Transverse colon (tissue), 4 donors: ENCODE measurements at regions not wholly inside any gene's neighbourhood (a gene's known extent, or its start where the extent isn't known, plus 50 kb on each side); places are given as distances from the start of the nearest gene placed in this dataset.
A peak's percentile ranks its signal among the peaks of the same experiment; 100 is the strongest.

Source experiments
- DNase-seq: peaks from one replicate; pipeline ENCODE4 v3.0.0-alpha.2; 2019
- H3K27ac ChIP-seq, 4 donors: fragments of 200-600 bp; sonication (generic); 2 replicates each; pipeline ENCODE4 v1.5.1; 2016 to 2018; ENCODE audit warnings: inconsistent platforms in 4 of 4
- H3K27me3 ChIP-seq: fragments of 200-600 bp; sonication (generic); 2 replicates; pipeline ENCODE4 v1.5.1; 2017; ENCODE audit warnings: inconsistent platforms
- H3K36me3 ChIP-seq, 4 donors: fragments of 200-600 bp; sonication (generic); 2 replicates each; pipeline ENCODE4 v1.5.1; 2017 to 2019; ENCODE audit warnings: inconsistent platforms in 4 of 4
- H3K4me1 ChIP-seq, 4 donors: fragments of 200-600 bp; sonication (generic); 2 replicates each; pipeline ENCODE4 v1.5.1; 2017 to 2020; ENCODE audit warnings: inconsistent platforms in 4 of 4
- H3K4me3 ChIP-seq, 4 donors: fragments of 200-600 bp; sonication (generic); 1 replicate in 1 of 4; 2 replicates in 3 of 4; pipeline versions ENCODE4 v1.5.1 to v1.6.1; 2017 to 2019; ENCODE audit warnings: inconsistent platforms in 4 of 4
- H3K9me3 ChIP-seq, 2 donors: fragments of 200-600 bp; sonication (generic); 2 replicates each; pipeline ENCODE4 v1.5.1; 2017 to 2019; ENCODE audit warnings: inconsistent platforms in 2 of 2
- EP300 ChIP-seq: sonication (generic); formaldehyde crosslinking; IDR thresholded peaks from one replicate; pipeline ENCODE4 v1.6.1; 2017; ENCODE audit warnings: antibody characterized with exemption, low read depth
- POLR2A ChIP-seq: fragments of 450-650 bp; IDR thresholded peaks from one replicate; pipeline ENCODE4 v1.6.1; 2016; ENCODE audit warnings: antibody characterized with exemption, mild to moderate bottlenecking, moderate library complexity
- POLR2AphosphoS5 ChIP-seq, 3 donors: sonication (generic); formaldehyde crosslinking; IDR thresholded peaks; one replicate each; pipeline ENCODE4 v1.6.1; 2016; ENCODE audit warnings: antibody characterized with exemption in 3 of 3
- WGBS, 2 donors: methylation state at CpG; one replicate each; pipeline ENCODE4 v1.1.5; 2018; ENCODE audit warnings: low coverage in 1 of 2; 5-methylcytosine and 5-hydroxymethylcytosine counted together
- in situ Hi-C, 4 donors: fragments of 200-750 bp; cut with MboI; loops; one replicate each; pipeline versions ENCODE4 v1.15.0 to v1.15.1; 2017; ENCODE audit warnings: low sequenced_read_pairs in 3 of 4, low pct_ligation_motif_present in 1 of 4, low pct_unique_long_range_greater_than_20kb in 1 of 4
- intact Hi-C: fragments of 100-400 bp; cut with DNase I; formaldehyde crosslinking; loops from one replicate; pipeline ENCODE4 v1.15.1; 2023; ENCODE audit warnings: low total_unique reads
- TF ChIP-seq, protein P1 (sequence below), 5 experiments: fragments of 200-600 bp in 3 of 5; fragments of 450-650 bp in 2 of 5; sonication (generic) in 3 of 5; IDR thresholded peaks; 1 replicate in 2 of 5; 2 replicates in 3 of 5; pipeline ENCODE4 v1.5.1; 2016 to 2017; ENCODE audit warnings: antibody characterized with exemption in 5 of 5, inconsistent platforms in 3 of 5, mild to moderate bottlenecking in 2 of 5, moderate library complexity in 1 of 5

DNA sequence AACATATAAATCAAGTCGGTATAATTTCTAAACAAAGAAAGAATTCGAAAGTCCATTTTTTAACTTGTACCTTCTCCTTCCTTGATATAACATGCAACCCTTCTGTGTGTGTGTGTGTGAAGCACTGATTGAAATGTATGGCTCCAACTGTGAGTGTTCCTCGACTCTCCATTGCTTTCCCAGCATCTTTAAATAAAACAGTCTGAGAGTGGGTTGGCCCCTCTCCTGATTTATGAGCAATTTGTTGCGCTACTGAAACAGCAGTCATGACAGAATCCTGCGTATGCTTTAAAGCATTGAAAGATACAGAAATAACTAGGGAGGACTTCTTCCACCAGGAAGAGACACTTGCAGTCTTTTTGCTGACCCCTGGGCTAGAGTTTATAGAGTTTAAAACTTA is 340.0 kb upstream of the SATB1 start:
- Histone ChIP-seq H3K36me3 (no peaks in the 10 kb centered on the region), H3K27ac (no peak overlapping the region), H3K27me3 (no peaks in the 10 kb centered on the region), H3K4me1 (peaks cover 0 to 10% (median 4%) of the 10 kb centered on the region in 4 donors), H3K9me3 (no peaks in the 10 kb centered on the region), H3K4me3 (no peak overlapping the region)
- TF ChIP-seq EP300: no peak
- TF ChIP-seq, protein P1, sequence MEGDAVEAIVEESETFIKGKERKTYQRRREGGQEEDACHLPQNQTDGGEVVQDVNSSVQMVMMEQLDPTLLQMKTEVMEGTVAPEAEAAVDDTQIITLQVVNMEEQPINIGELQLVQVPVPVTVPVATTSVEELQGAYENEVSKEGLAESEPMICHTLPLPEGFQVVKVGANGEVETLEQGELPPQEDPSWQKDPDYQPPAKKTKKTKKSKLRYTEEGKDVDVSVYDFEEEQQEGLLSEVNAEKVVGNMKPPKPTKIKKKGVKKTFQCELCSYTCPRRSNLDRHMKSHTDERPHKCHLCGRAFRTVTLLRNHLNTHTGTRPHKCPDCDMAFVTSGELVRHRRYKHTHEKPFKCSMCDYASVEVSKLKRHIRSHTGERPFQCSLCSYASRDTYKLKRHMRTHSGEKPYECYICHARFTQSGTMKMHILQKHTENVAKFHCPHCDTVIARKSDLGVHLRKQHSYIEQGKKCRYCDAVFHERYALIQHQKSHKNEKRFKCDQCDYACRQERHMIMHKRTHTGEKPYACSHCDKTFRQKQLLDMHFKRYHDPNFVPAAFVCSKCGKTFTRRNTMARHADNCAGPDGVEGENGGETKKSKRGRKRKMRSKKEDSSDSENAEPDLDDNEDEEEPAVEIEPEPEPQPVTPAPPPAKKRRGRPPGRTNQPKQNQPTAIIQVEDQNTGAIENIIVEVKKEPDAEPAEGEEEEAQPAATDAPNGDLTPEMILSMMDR (IDR thresholded peaks at IDR 0.05): no peak
- DNase-seq: no peak
- in situ Hi-C loops: loop anchor here in 2 of 4 donors (25.0 kb wide), 1 partner anchor 203 kb away; no protein-coding TSS in a partner anchor
- WGBS, 2 donors: 63 to 77% methylated on average over 5 of the region's 5 CpGs
- intact Hi-C loops: no loop called here

DNA sequence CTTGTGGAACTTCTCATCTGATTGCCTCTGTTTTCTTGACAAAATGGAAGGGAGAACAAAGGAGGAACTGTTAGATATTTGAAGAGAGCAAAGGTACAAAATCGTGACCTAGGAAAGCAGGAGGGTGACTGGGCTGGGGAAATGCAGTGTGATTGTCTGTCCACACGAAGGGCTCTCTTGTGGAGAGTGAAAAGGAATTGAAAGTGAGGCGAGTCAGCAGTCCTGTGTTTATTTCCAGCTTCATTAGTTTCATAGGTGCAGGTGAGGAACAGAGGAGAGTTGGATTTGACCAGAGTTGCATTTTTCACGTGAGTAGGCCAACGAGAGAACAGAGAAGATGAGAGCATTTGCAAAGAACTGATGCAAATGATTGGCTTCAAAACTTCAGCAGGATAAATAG is 336.4 kb upstream of the SATB1 start:
- Histone ChIP-seq H3K27ac (no peak overlapping the region), H3K9me3 (no peaks in the 10 kb centered on the region), H3K36me3 (no peaks in the 10 kb centered on the region), H3K4me1 (peaks cover 0 to 16% (median 3%) of the 10 kb centered on the region in 4 donors), H3K4me3 (no peak overlapping the region), H3K27me3 (no peaks in the 10 kb centered on the region)
- TF ChIP-seq POLR2A (no peak), EP300 (no peak), POLR2AphosphoS5 (IDR thresholded peaks at IDR 0.05) (no peak)
- TF ChIP-seq, protein P1 (IDR thresholded peaks at IDR 0.05): no peak
- intact Hi-C loops: no loop called here
- in situ Hi-C loops: loop anchor here in 2 of 4 donors (25.0 kb wide), 1 partner anchor 199 kb away; no protein-coding TSS in a partner anchor
- 76 to 78% methylated on average over 5 of the region's 5 CpGs for WGBS, 2 donors
- DNase-seq: no peak

DNA sequence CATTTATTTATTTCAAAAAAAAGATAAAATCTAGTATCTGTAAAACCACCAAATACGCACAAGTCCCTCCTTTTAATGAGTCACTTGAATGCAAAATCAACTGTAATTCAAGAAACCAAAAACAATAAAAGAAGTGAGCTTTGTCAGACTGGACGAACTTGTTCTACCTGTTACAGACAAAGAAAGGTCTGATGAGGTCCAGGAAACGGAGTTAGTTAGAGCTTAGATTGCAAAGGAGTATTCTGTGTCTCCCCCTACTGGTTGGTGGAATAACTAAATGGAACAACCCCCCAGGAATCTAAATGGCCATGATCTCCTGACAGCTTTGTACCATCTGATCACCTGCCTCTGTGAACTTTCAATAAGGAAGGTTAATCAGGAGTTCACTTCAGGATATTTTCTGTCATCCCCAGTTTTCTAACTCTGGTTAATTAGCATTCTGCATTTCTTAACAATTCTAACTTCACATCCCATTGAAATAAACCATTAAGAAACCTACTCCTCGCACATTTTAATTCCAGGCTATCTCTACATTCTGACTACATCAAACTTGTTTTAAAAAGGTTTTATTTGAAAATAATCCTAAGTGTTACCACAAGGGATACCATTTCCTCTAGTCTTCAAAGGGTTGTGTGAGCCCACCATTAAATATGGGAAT is 333.0 kb upstream of the SATB1 start:
- H3K9me3 ChIP-seq: no peaks in the 10 kb centered on the region
- H3K27ac ChIP-seq: peak overlapping the region in 3 of 4 donors; percentile 52 to 70 (median 63)
- WGBS, 2 donors: 42 to 43% methylated on average over 4 of the region's 4 CpGs
- H3K36me3 ChIP-seq: no peaks in the 10 kb centered on the region
- H3K27me3 ChIP-seq: no peaks in the 10 kb centered on the region
- TF ChIP-seq POLR2A (no peak), POLR2AphosphoS5 (IDR thresholded peaks at IDR 0.05) (peak in 2 of 3 donors; percentile 40 to 76), EP300 (no peak)
- TF ChIP-seq, protein P1 (IDR thresholded peaks at IDR 0.05): peak; percentile 51 to 91 (median 71)
- in situ Hi-C loops (loop anchor here (5.0 to 25.0 kb wide), 2 partner anchors 196 kb away; no protein-coding TSS in a partner anchor), intact Hi-C loops (no loop called here)
- H3K4me1 ChIP-seq: peaks cover 0 to 20% (median 3%) of the 10 kb centered on the region in 4 donors
- peak; percentile 10 for DNase-seq
- H3K4me3 ChIP-seq: no peak overlapping the region

DNA sequence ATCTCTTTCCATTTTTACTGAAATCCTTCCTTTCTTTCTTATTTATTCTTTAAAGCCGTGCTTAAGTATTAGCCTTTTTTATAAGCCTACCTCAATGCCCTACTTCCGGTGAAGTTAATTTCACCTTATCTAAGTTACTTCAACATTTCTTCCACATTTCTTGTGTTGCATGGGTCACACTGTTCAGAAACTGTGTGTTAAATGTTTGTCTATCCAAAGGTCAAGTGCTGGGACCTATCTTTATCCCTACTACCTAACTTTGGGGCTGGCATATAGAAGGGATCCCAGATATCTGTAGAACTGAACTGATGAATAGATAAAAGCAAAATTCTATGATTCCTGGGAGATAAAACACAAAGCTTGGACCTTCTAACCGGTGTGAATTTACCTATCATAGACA is 332.3 kb upstream of the SATB1 start:
- H3K36me3 ChIP-seq: no peaks in the 10 kb centered on the region
- no peak overlapping the region for H3K4me3 ChIP-seq
- in situ Hi-C loops: loop anchor here (5.0 to 25.0 kb wide), 2 partner anchors 195 kb away; no protein-coding TSS in a partner anchor
- WGBS, 2 donors: 59 to 60% methylated on average over 3 of the region's 3 CpGs
- no peaks in the 10 kb centered on the region for H3K9me3 ChIP-seq
- no peaks in the 10 kb centered on the region for H3K27me3 ChIP-seq
- no peak for DNase-seq
- H3K4me1 ChIP-seq: peaks cover 0 to 20% (median 3%) of the 10 kb centered on the region in 4 donors
- intact Hi-C loops: no loop called here
- TF ChIP-seq EP300 (no peak), POLR2A (no peak), POLR2AphosphoS5 (IDR thresholded peaks at IDR 0.05) (no peak)
- TF ChIP-seq, protein P1 (IDR thresholded peaks at IDR 0.05): no peak
- H3K27ac ChIP-seq: peak overlapping the region in 3 of 4 donors; percentile 52 to 70 (median 63)
